ENCODE measurements at regions not wholly inside any gene's neighbourhood (a gene's known extent, or its start where the extent isn't known, plus 50 kb on each side); places are given as distances from the start of the nearest gene placed in this dataset.

DNA sequence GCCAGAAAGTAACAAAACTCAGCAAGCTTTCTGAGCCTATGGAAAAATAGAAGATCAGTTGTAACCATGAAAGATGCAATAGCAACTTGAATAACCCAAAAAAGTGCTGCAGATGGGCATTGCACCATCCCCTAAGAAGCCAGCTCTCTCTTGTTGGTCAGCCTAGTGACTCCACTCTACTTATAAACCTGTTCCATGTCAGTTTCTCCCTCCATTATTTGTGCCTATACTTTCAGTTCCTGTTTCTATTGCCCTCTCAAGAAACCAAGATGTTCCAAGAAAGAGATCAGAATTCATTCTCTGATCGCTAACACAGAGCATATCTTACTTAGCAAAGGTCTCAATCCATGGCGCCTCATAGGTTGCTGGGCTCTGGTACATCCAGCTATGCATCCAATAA is 170.3 kb upstream of the MAP2 start:
- TF ChIP-seq POLR2A (IDR thresholded peaks at IDR 0.05; ENCODE audit: extremely low read depth, insufficient read length): no peak
- TF ChIP-seq, protein P1, sequence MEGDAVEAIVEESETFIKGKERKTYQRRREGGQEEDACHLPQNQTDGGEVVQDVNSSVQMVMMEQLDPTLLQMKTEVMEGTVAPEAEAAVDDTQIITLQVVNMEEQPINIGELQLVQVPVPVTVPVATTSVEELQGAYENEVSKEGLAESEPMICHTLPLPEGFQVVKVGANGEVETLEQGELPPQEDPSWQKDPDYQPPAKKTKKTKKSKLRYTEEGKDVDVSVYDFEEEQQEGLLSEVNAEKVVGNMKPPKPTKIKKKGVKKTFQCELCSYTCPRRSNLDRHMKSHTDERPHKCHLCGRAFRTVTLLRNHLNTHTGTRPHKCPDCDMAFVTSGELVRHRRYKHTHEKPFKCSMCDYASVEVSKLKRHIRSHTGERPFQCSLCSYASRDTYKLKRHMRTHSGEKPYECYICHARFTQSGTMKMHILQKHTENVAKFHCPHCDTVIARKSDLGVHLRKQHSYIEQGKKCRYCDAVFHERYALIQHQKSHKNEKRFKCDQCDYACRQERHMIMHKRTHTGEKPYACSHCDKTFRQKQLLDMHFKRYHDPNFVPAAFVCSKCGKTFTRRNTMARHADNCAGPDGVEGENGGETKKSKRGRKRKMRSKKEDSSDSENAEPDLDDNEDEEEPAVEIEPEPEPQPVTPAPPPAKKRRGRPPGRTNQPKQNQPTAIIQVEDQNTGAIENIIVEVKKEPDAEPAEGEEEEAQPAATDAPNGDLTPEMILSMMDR (IDR thresholded peaks at IDR 0.05; ENCODE audit: low read depth, low read length): no peak

Measured in NB4 (cell line).